GM19438 (cell line): ENCODE measurements at regions not wholly inside any gene's neighbourhood (a gene's known extent, or its start where the extent isn't known, plus 50 kb on each side); places are given as distances from the start of the nearest gene placed in this dataset.
"Not testable (repeated sequence)": the region's sequence is repeated elsewhere in the genome, so short reads cannot be mapped to it uniquely, and the experiment has no call there.

Experiments used
- ATAC-seq: cut with Tn5 transposase; IDR thresholded peaks from one replicate; pipeline ENCODE4 v1.9.1; 2021; ENCODE audit warnings: low read depth; ENCODE audit not compliant: unreplicated experiment

- ATAC-seq = no peak
Measured at GRCh38 chr5:74501674-74502478, 138.7 kb downstream of the ENC1 start.

GRCh38 chr5:74500110-74500917 lies 140.2 kb downstream of the ENC1 start:
- ATAC-seq = no peak

- no peak for ATAC-seq
Measured at GRCh38 chr5:74499256-74500050, 141.1 kb downstream of the ENC1 start.

- ATAC-seq = no peak
Measured at GRCh38 chr5:74497706-74498105, 142.8 kb downstream of the ENC1 start.

GRCh38 chr5:74493411-74493810 lies 147.1 kb downstream of the ENC1 start:
- ATAC-seq = no peak

- ATAC-seq = no peak
Measured at GRCh38 chr5:74492230-74492629, 148.3 kb downstream of the ENC1 start.

GRCh38 chr5:74491586-74491985 lies 148.9 kb downstream of the ENC1 start:
- ATAC-seq = no peak

GRCh38 chr5:74490814-74491213 lies 149.7 kb downstream of the ENC1 start:
- ATAC-seq = peak; percentile 97

GRCh38 chr5:74482990-74483389 lies 157.5 kb downstream of the ENC1 start:
- ATAC-seq = no peak

GRCh38 chr5:74482523-74482922 lies 158.0 kb downstream of the ENC1 start:
- ATAC-seq = no peak

GRCh38 chr5:74481357-74481756 lies 159.2 kb downstream of the ENC1 start:
- ATAC-seq = not testable (repeated sequence)

- no peak for ATAC-seq
Measured at GRCh38 chr5:74480201-74480600, 160.3 kb downstream of the ENC1 start.

- ATAC-seq = no peak
Measured at GRCh38 chr5:74478328-74478727, 162.2 kb downstream of the ENC1 start.

GRCh38 chr5:74477761-74478160 lies 162.8 kb downstream of the ENC1 start:
- no peak for ATAC-seq

- ATAC-seq = no peak
Measured at GRCh38 chr5:74476819-74477453, 163.6 kb downstream of the ENC1 start.

GRCh38 chr5:74476046-74476818 lies 164.3 kb downstream of the ENC1 start:
- ATAC-seq = no peak

GRCh38 chr5:74471875-74472274 lies 168.7 kb downstream of the ENC1 start:
- no peak for ATAC-seq

- no peak for ATAC-seq
Measured at GRCh38 chr5:74469234-74469994, 171.1 kb downstream of the ENC1 start.

- ATAC-seq = no peak
Measured at GRCh38 chr5:74468421-74468820, 172.1 kb downstream of the ENC1 start.
